Esophagus squamous epithelium (tissue), 5 donors: ENCODE measurements at regions not wholly inside any gene's neighbourhood (a gene's known extent, or its start where the extent isn't known, plus 50 kb on each side); places are given as distances from the start of the nearest gene placed in this dataset.
"Not testable (repeated sequence)": the region's sequence is repeated elsewhere in the genome, so short reads cannot be mapped to it uniquely, and the experiment has no call there.

Experiments
- DNase-seq: peaks from one replicate; lab custom pipeline; 2025; lab: John Stamatoyannopoulos, UW
- H3K27ac ChIP-seq, 4 donors: fragments of 200-600 bp; sonication (generic); one replicate each; pipeline ENCODE4 v1.5.1; 2016 to 2019; ENCODE audit warnings: mild to moderate bottlenecking in 1 of 4
- H3K27me3 ChIP-seq, 4 donors: fragments of 200-600 bp; sonication (generic); 1 replicate in 3 of 4; 2 replicates in 1 of 4; pipeline versions ENCODE4 v1.5.1 to v1.6.0; 2017 to 2021; ENCODE audit warnings: antibody characterized with exemption in 1 of 4
- H3K36me3 ChIP-seq, 3 donors: fragments of 200-600 bp; sonication (generic); one replicate each; pipeline ENCODE4 v1.5.1; 2016 to 2019
- H3K4me1 ChIP-seq, 3 donors: fragments of 200-600 bp; sonication (generic); one replicate each; pipeline ENCODE4 v1.5.1; 2017 to 2019
- H3K4me3 ChIP-seq, 4 donors: fragments of 200-600 bp; sonication (generic); 1 replicate in 3 of 4; 2 replicates in 1 of 4; pipeline ENCODE4 v1.5.1; 2016 to 2019; ENCODE audit warnings: mild to moderate bottlenecking in 2 of 4, moderate library complexity in 1 of 4
- H3K9me3 ChIP-seq, 3 donors: fragments of 200-600 bp; sonication (generic); one replicate each; pipeline ENCODE4 v1.5.1; 2016 to 2019
- CTCF ChIP-seq, 6 experiments: fragments of 450-650 bp in 4 of 6; fragments of 200-600 bp in 2 of 6; sonication (generic) in 2 of 6; IDR thresholded peaks; one replicate each; pipeline ENCODE4 v1.5.1; 2016 to 2019; ENCODE audit warnings: antibody characterized with exemption in 6 of 6, mild to moderate bottlenecking in 4 of 6, moderate library complexity in 4 of 6
- POLR2A ChIP-seq, 4 donors: fragments of 450-650 bp; IDR thresholded peaks; one replicate each; pipeline ENCODE4 v1.6.1; 2017; ENCODE audit warnings: antibody characterized with exemption in 4 of 4, mild to moderate bottlenecking in 4 of 4, moderate library complexity in 3 of 4
- WGBS, 2 donors: methylation state at CpG; one replicate each; pipeline ENCODE4 v1.1.5; 2018; 5-methylcytosine and 5-hydroxymethylcytosine counted together
- intact Hi-C: fragments of 100-400 bp; cut with DNase I; formaldehyde crosslinking; loops from one replicate; pipeline ENCODE4 v1.15.0; 2022
- donor health status: DM: yes; HTN: yes; CAD: no.

GRCh38 chr5:173679909-173680630 is 63.6 kb upstream of the BOD1 start:
- intact Hi-C loops = no loop called here
- WGBS, 2 donors = 68 to 98% methylated on average over 3 to 6 of the region's 6 CpGs
- no peak overlapping the region for H3K27ac ChIP-seq
- no peak overlapping the region for H3K4me3 ChIP-seq
- no peaks in the 10 kb centered on the region for H3K4me1 ChIP-seq
- peaks cover 0 to 5% (median 0%) of the 10 kb centered on the region in 4 donors for H3K27me3 ChIP-seq
- no peak for TF ChIP-seq POLR2A (IDR thresholded peaks at IDR 0.05)
- TF ChIP-seq CTCF (IDR thresholded peaks at IDR 0.05) = no peak
- H3K36me3 ChIP-seq = no peaks in the 10 kb centered on the region
- DNase-seq = no peak
- peaks cover 0 to 13% (median 2%) of the 10 kb centered on the region in 3 donors for H3K9me3 ChIP-seq

GRCh38 chr5:173680660-173681242 is 64.3 kb upstream of the BOD1 start:
- no peak for DNase-seq
- Histone ChIP-seq H3K27ac (no peak overlapping the region), H3K36me3 (no peaks in the 10 kb centered on the region), H3K4me3 (no peak overlapping the region), H3K9me3 (peaks cover 0 to 6% (median 0%) of the 10 kb centered on the region in 3 donors), H3K4me1 (no peaks in the 10 kb centered on the region), H3K27me3 (no peaks in the 10 kb centered on the region)
- TF ChIP-seq CTCF (IDR thresholded peaks at IDR 0.05) = no peak
- WGBS, 2 donors = 64 to 90% methylated on average over 6 of the region's 6 CpGs
- intact Hi-C loops = no loop called here

- 73 to 84% methylated on average over 2 of the region's 2 CpGs for WGBS, 2 donors
- no peaks in the 10 kb centered on the region for H3K9me3 ChIP-seq
- no peaks in the 10 kb centered on the region for H3K27me3 ChIP-seq
- no peaks in the 10 kb centered on the region for H3K4me1 ChIP-seq
- H3K27ac ChIP-seq = no peak overlapping the region
- no peaks in the 10 kb centered on the region for H3K36me3 ChIP-seq
- intact Hi-C loops = no loop called here
- DNase-seq = no peak
- TF ChIP-seq POLR2A (IDR thresholded peaks at IDR 0.05) (no peak), CTCF (IDR thresholded peaks at IDR 0.05) (no peak)
- no peak overlapping the region for H3K4me3 ChIP-seq
These were observed 65.9 kb upstream of the BOD1 start for GRCh38 chr5:173682313-173682712.

GRCh38 chr5:173684535-173684934 is 68.1 kb upstream of the BOD1 start:
- H3K9me3 ChIP-seq, H3K27me3 ChIP-seq, intact Hi-C loops, H3K4me1 ChIP-seq, H3K36me3 ChIP-seq, DNase-seq, H3K4me3 ChIP-seq, H3K27ac ChIP-seq: not testable (repeated sequence)
- 90 to 94% methylated on average over 5 of the region's 5 CpGs for WGBS, 2 donors

GRCh38 chr5:173686950-173687349 is 70.5 kb upstream of the BOD1 start:
- Histone ChIP-seq H3K4me1 (peaks cover 0 to 6% (median 0%) of the 10 kb centered on the region in 3 donors), H3K4me3 (no peak overlapping the region), H3K9me3 (no peaks in the 10 kb centered on the region), H3K27me3 (no peaks in the 10 kb centered on the region), H3K36me3 (no peaks in the 10 kb centered on the region), H3K27ac (no peak overlapping the region)
- TF ChIP-seq POLR2A (IDR thresholded peaks at IDR 0.05) = no peak
- TF ChIP-seq CTCF (IDR thresholded peaks at IDR 0.05) = no peak
- intact Hi-C loops = no loop called here
- WGBS, 2 donors = 63 to 65% methylated on average over 4 of the region's 4 CpGs
- no peak for DNase-seq
